PC-3 (cell line): ENCODE measurements at regions not wholly inside any gene's neighbourhood (a gene's known extent, or its start where the extent isn't known, plus 50 kb on each side); places are given as distances from the start of the nearest gene placed in this dataset.

Source experiments
- CTCF ChIP-seq: fragments of 300-600 bp; sonication (generic); conservative IDR thresholded peaks from 2 replicates; pipeline ENCODE4 v1.5.1; 2017; ENCODE audit warnings: antibody characterized with exemption, low read depth, mild to moderate bottlenecking, low read length
- EZH2 ChIP-seq: fragments of 300-600 bp; sonication (generic); IDR thresholded peaks from one replicate; pipeline ENCODE4 v1.6.1; 2017; ENCODE audit warnings: antibody characterized with exemption, mild to moderate bottlenecking, low read length; ENCODE audit not compliant: unreplicated experiment

GRCh38 chr7:13578294-13578693, 411.2 kb downstream of the ETV1 start:
- TF ChIP-seq EZH2 (no peak), CTCF (no peak)
